Neural progenitor cell (in vitro differentiated cells): ENCODE measurements at regions not wholly inside any gene's neighbourhood (a gene's known extent, or its start where the extent isn't known, plus 50 kb on each side); places are given as distances from the start of the nearest gene placed in this dataset.

Source experiments
- DNase-seq: peaks from one replicate; pipeline ENCODE4 v3.0.0-alpha.2; 2016; ENCODE audit warnings: low spot score
- H2AFZ ChIP-seq: fragments of 200-600 bp; sonication (generic); replicated peaks from 2 replicates; pipeline ENCODE4 v1.6.1; 2016; ENCODE audit warnings: antibody characterized with exemption
- H3F3A ChIP-seq: fragments of 200-600 bp; sonication (generic); 2 replicates; pipeline ENCODE4 v1.6.1; 2016; ENCODE audit warnings: antibody characterized with exemption, low read depth
- H3K27ac ChIP-seq: fragments of 200-600 bp; sonication (generic); 2 replicates; pipeline ENCODE4 v1.5.1; 2016; ENCODE audit warnings: mild to moderate bottlenecking
- H3K27me3 ChIP-seq: fragments of 200-600 bp; sonication (generic); 2 replicates; pipeline ENCODE4 v1.6.1; 2016; ENCODE audit warnings: mild to moderate bottlenecking, moderate library complexity
- H3K36me3 ChIP-seq: fragments of 200-600 bp; sonication (generic); 2 replicates; pipeline ENCODE4 v1.5.1; 2016
- H3K4me1 ChIP-seq: fragments of 200-600 bp; sonication (generic); 2 replicates; pipeline ENCODE4 v1.6.1; 2016; ENCODE audit warnings: mixed run types
- H3K4me2 ChIP-seq: fragments of 200-600 bp; sonication (generic); 2 replicates; pipeline ENCODE4 v1.6.1; 2016
- H3K4me3 ChIP-seq: fragments of 200-600 bp; sonication (generic); 2 replicates; pipeline ENCODE4 v1.5.1; 2016
- H3K79me2 ChIP-seq: fragments of 200-600 bp; sonication (generic); 2 replicates; pipeline ENCODE4 v1.6.1; 2016; ENCODE audit warnings: low read depth
- H3K9ac ChIP-seq: fragments of 200-600 bp; sonication (generic); 2 replicates; pipeline ENCODE4 v1.6.1; 2016
- H3K9me3 ChIP-seq: fragments of 200-600 bp; sonication (generic); 2 replicates; pipeline ENCODE4 v1.5.1; 2016; ENCODE audit warnings: low read depth
- H4K20me1 ChIP-seq: fragments of 200-600 bp; sonication (generic); 2 replicates; pipeline ENCODE4 v1.6.1; 2016; ENCODE audit warnings: low read depth
- H3K27ac Mint-ChIP-seq: 3 replicates; pipeline ENCODE4 v1.8.0; 2021; ENCODE audit warnings: mixed read lengths
- H3K27me3 Mint-ChIP-seq: 2 replicates; pipeline ENCODE4 v1.8.0; 2022; ENCODE audit warnings: low read depth, mild to moderate bottlenecking, inconsistent platforms, moderate library complexity, mixed read lengths; ENCODE audit not compliant: insufficient read depth
- H3K36me3 Mint-ChIP-seq: 3 replicates; pipeline ENCODE4 v1.8.0; 2021; ENCODE audit warnings: mixed read lengths
- H3K4me1 Mint-ChIP-seq: 3 replicates; pipeline ENCODE4 v1.8.0; 2021; ENCODE audit warnings: mixed read lengths
- H3K4me3 Mint-ChIP-seq: 3 replicates; pipeline ENCODE4 v1.8.0; 2021; ENCODE audit warnings: mild to moderate bottlenecking, moderate library complexity, mixed read lengths
- H3K9me3 Mint-ChIP-seq: 3 replicates; pipeline ENCODE4 v1.8.0; 2020; ENCODE audit warnings: mixed read lengths
- EZH2 ChIP-seq: fragments of 200-600 bp; sonication (generic); IDR thresholded peaks from 2 replicates; pipeline ENCODE4 v1.6.1; 2017; ENCODE audit warnings: antibody characterized with exemption, mild to moderate bottlenecking, moderate library complexity
- EZH2phosphoT487 ChIP-seq: fragments of 200-600 bp; sonication (generic); IDR thresholded peaks from 2 replicates; pipeline ENCODE4 v1.6.1; 2017; ENCODE audit warnings: antibody characterized with exemption
- TF ChIP-seq, protein P1 (sequence below): fragments of 200-600 bp; sonication (generic); IDR thresholded peaks from 2 replicates; pipeline ENCODE4 v1.5.1; 2017; ENCODE audit warnings: antibody characterized with exemption, mild to moderate bottlenecking

DNA sequence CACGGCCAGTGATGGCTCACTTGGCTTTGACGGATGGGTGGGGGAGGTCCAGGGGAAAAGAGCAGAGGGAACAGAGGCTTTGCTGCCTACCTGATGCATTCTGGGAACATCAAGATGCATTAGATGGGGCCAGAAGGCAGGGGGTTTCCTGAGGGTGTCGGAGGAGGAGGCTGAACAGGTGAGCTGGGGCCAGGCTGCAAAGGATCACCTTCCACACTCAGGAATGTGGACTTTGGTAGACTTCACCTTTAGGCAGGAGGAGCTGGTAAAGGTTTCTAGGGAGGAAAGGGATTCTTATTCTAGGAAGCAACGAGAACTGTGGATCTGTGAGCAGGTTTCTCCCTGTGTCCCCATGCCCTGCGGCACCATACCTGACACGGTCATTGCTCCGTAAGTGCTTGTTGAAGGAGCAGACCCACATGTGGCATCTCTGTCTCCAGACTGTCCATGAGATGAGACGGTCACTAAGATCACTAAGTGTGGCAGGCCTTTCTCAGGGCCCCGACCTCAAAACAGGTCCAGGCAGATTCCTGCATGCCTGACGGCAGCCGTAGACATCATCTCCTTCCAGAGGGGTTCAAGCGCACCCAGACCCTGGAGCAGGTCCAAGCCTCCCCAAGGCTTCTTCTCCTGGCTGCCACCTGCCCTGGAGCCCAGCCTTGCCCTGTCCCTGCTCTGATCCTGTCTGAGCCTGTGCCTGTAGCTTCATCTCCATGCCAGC is 89.1 kb upstream of the SLC25A33 start:
- H3K4me2 ChIP-seq, result no peak overlapping the region

GRCh38 chr1:9451081-9451480 is 88.2 kb upstream of the SLC25A33 start:
- H3K27me3 Mint-ChIP-seq, result peaks cover 6% of the 10 kb centered on the region
- Histone ChIP-seq H3K9ac (no peak overlapping the region), H2AFZ (no peak overlapping the region), H3K79me2 (no peaks in the 10 kb centered on the region), H3K36me3 (no peaks in the 10 kb centered on the region), H3K4me1 (peaks cover 6% of the 10 kb centered on the region), H3K4me2 (no peak overlapping the region), H4K20me1 (no peaks in the 10 kb centered on the region), H3K27me3 (no peaks in the 10 kb centered on the region), H3K4me3 (no peak overlapping the region), H3K27ac (no peak overlapping the region), H3F3A (no peaks in the 10 kb centered on the region), H3K9me3 (no peaks in the 10 kb centered on the region)
- no peak for DNase-seq
- no peaks in the 10 kb centered on the region for H3K36me3 Mint-ChIP-seq
- H3K27ac Mint-ChIP-seq, result no peak overlapping the region
- no peak for TF ChIP-seq EZH2phosphoT487
- no peak for TF ChIP-seq EZH2
- TF ChIP-seq, protein P1, sequence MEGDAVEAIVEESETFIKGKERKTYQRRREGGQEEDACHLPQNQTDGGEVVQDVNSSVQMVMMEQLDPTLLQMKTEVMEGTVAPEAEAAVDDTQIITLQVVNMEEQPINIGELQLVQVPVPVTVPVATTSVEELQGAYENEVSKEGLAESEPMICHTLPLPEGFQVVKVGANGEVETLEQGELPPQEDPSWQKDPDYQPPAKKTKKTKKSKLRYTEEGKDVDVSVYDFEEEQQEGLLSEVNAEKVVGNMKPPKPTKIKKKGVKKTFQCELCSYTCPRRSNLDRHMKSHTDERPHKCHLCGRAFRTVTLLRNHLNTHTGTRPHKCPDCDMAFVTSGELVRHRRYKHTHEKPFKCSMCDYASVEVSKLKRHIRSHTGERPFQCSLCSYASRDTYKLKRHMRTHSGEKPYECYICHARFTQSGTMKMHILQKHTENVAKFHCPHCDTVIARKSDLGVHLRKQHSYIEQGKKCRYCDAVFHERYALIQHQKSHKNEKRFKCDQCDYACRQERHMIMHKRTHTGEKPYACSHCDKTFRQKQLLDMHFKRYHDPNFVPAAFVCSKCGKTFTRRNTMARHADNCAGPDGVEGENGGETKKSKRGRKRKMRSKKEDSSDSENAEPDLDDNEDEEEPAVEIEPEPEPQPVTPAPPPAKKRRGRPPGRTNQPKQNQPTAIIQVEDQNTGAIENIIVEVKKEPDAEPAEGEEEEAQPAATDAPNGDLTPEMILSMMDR, result no peak
- H3K9me3 Mint-ChIP-seq, result no peaks in the 10 kb centered on the region
- no peak overlapping the region for H3K4me3 Mint-ChIP-seq
- peaks cover 19% of the 10 kb centered on the region for H3K4me1 Mint-ChIP-seq

More for the DNA sequence above, 89.1 kb upstream of the SLC25A33 start:
- no peaks in the 10 kb centered on the region for H3F3A ChIP-seq
- H3K27me3 ChIP-seq, result no peaks in the 10 kb centered on the region
- peaks cover 6% of the 10 kb centered on the region for H3K4me1 ChIP-seq
- no peaks in the 10 kb centered on the region for H3K36me3 ChIP-seq
- Mint-ChIP-seq H3K36me3 (no peaks in the 10 kb centered on the region), H3K9me3 (no peaks in the 10 kb centered on the region), H3K27me3 (peaks cover 6% of the 10 kb centered on the region), H3K4me1 (peaks cover 20% of the 10 kb centered on the region), H3K27ac (no peak overlapping the region), H3K4me3 (no peak overlapping the region)
- no peak overlapping the region for H3K27ac ChIP-seq
- H3K4me3 ChIP-seq, result no peak overlapping the region
- H4K20me1 ChIP-seq, result no peaks in the 10 kb centered on the region
- H2AFZ ChIP-seq, result no peak overlapping the region
- no peak overlapping the region for H3K9ac ChIP-seq
- TF ChIP-seq, protein P1, result no peak
- TF ChIP-seq EZH2phosphoT487 (no peak), EZH2 (no peak)
- no peaks in the 10 kb centered on the region for H3K9me3 ChIP-seq
- DNase-seq, result no peak
- no peaks in the 10 kb centered on the region for H3K79me2 ChIP-seq

GRCh38 chr1:9452516-9453140 is 86.6 kb upstream of the SLC25A33 start:
- H3K79me2 ChIP-seq, result no peaks in the 10 kb centered on the region
- Mint-ChIP-seq H3K36me3 (no peaks in the 10 kb centered on the region), H3K9me3 (no peaks in the 10 kb centered on the region), H3K4me1 (peaks cover 18% of the 10 kb centered on the region), H3K27ac (peak overlapping the region; percentile 0), H3K27me3 (peaks cover 7% of the 10 kb centered on the region), H3K4me3 (no peak overlapping the region)
- no peak overlapping the region for H3K4me2 ChIP-seq
- no peak overlapping the region for H3K27ac ChIP-seq
- peaks cover 6% of the 10 kb centered on the region for H3K4me1 ChIP-seq
- H3K36me3 ChIP-seq, result no peaks in the 10 kb centered on the region
- H3K27me3 ChIP-seq, result no peaks in the 10 kb centered on the region
- H3K9ac ChIP-seq, result no peak overlapping the region
- TF ChIP-seq EZH2, result no peak
- TF ChIP-seq, protein P1, result no peak
- no peak for TF ChIP-seq EZH2phosphoT487
- H3F3A ChIP-seq, result no peaks in the 10 kb centered on the region
- DNase-seq, result no peak
- no peaks in the 10 kb centered on the region for H3K9me3 ChIP-seq
- H2AFZ ChIP-seq, result no peak overlapping the region
- no peak overlapping the region for H3K4me3 ChIP-seq
- no peaks in the 10 kb centered on the region for H4K20me1 ChIP-seq
